GM21423 (cell line): ENCODE measurements at regions not wholly inside any gene's neighbourhood (a gene's known extent, or its start where the extent isn't known, plus 50 kb on each side); places are given as distances from the start of the nearest gene placed in this dataset.

Experiments
- ATAC-seq: cut with Tn5 transposase; IDR thresholded peaks from one replicate; pipeline ENCODE4 v1.9.1; 2021; ENCODE audit warnings: mild to moderate bottlenecking, moderate library complexity; ENCODE audit not compliant: unreplicated experiment

DNA sequence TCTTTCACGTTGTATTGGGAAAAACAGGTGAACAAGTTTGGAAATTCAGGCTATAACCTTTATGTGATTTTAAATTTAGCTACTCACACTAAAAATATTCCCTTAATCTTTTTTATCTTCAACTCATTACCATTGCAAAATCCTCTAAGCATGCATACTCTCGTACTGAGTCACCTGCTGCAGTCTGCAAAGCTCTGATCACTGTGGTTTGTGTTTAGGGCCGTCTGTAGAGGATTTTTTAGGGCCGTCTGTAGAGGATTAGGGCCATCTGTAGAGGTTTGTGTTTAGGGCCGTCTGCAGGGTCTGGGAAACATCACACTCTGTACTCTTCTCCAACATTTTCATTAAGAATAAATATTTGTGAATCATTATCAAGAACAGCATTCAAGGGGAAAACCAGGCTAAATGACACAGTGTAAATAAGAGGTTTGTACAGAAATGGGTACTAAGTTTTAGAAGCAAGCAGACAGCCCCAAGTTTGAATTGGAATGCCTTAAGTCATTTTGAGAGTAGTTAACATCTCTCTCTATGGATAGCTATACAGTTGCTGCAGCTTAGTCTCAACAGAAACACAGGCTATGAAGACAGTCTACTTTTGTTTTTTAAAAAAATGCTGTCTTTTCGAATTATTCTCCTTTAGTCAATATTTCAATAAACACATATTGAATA, 155.0 kb upstream of the TSLP start:
- ATAC-seq = no peak

- no peak for ATAC-seq
Measured at GRCh38 chr5:110917161-110917875, 154.2 kb upstream of the TSLP start.

DNA sequence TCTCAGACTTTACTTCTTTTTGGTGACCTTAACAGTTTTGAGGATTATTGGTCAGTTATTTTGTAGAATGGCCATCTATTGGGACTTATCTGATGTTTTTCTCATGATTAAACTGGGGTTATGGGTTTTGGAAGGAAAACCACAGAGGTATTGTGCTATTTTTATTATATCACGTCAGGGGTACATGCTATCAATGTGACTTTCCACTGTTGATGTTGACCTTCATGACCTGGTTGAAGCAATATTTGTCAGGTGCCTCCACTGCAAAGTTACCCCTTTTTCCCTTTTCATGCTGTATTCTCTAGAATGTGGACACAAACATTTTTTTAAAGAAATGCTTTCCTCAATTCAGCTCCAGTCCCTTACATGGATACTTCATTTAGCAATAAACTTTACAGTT, 152.8 kb upstream of the TSLP start:
- no peak for ATAC-seq

DNA sequence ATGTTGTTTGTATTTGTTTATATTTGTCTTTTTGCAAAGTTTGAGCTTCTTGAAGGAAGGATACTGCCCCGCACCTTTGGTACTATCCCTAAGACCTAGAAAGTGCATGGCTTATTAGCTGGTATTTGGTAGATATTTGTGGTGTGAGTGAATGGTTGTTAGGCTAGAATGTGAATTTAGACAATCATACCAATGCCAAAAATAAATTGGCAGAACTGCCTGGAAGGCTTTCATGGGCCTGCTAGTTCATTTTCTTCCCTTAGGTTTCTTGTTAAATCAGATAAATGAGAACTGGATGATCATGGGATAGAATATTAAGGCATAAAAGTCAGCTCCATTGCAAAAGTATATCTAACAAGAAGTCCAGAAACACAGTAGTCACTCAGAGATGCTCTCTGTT, 147.5 kb upstream of the TSLP start:
- no peak for ATAC-seq

DNA sequence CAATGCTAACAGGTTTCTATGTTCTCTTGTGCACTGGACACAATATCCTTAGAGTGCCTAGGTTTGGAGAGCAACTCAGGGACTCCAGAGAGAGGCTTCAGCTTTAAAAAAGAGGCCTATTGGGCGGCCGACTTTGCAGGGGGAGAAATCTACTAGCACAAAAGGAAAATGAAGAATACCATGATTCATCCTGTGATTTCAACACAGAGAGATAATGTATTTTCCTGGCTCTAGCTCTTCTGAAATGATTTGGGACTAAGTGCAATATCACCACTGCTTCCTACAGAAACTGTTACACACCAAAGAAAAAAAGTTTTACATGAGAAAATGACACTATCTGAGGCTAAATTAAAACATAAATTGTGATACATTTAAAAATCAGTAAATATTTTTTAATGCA, 146.1 kb upstream of the TSLP start:
- no peak for ATAC-seq

- no peak for ATAC-seq
Measured at GRCh38 chr5:110925916-110926315, 145.6 kb upstream of the TSLP start.

DNA sequence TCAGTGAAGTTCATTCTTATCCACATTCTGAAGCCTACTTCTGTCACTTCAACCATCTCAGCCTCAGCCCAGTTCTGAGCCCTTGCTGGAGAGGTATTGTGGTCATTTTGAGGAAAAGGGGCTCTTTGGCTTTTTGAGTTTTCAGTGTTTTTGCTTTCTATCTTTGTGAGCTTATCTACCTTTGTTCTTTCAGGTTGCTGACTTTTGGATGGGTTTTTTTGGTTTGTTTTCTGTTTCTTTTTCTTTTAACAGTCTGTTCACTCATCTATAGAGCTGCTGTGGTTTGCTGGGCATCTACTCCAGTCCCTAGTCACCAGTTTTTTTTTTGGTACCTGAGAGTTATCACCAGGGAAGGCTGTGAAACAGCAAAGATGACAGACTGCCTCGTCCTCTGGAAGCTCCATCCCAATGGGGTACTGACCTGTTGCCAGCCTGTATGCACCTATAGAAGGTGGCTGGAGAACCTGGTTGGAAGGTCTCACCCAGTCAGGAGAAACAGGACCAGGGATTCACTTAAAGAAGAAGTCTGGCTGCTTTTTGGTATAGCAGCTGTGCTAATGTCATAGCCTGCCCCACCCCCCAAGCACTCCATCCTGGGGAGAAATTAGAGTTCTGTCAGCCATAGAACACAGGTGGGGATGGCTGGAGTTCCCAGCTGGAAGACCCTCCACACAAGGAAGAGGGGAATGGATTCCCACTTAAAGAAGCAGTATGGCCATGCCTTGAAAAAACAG, 138.6 kb upstream of the TSLP start:
- ATAC-seq = peak; percentile 51

DNA sequence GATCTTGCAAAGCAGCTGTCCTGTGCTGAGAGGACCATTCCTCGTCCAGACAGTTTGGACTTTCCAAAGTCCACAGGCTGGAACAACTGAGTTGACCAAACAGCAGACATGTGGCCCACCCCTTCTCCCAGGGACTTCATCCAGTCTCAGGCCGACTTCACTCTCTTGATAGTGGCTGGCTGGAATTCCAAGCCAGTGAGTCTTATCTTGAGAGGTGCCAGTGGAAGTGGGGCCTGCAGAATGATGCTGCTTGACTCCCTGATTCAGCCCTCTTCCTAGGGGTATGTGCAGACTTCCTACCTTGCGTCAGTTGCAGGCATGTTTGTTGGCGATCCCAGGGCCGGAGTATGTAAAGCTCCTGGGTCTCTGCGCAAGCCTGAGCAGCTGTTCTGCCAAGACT, 131.4 kb upstream of the TSLP start:
- ATAC-seq = no peak

GRCh38 chr5:110945874-110946436, 125.6 kb upstream of the TSLP start:
- ATAC-seq = no peak

GRCh38 chr5:110951373-110951791, 120.1 kb upstream of the TSLP start:
- ATAC-seq = no peak

DNA sequence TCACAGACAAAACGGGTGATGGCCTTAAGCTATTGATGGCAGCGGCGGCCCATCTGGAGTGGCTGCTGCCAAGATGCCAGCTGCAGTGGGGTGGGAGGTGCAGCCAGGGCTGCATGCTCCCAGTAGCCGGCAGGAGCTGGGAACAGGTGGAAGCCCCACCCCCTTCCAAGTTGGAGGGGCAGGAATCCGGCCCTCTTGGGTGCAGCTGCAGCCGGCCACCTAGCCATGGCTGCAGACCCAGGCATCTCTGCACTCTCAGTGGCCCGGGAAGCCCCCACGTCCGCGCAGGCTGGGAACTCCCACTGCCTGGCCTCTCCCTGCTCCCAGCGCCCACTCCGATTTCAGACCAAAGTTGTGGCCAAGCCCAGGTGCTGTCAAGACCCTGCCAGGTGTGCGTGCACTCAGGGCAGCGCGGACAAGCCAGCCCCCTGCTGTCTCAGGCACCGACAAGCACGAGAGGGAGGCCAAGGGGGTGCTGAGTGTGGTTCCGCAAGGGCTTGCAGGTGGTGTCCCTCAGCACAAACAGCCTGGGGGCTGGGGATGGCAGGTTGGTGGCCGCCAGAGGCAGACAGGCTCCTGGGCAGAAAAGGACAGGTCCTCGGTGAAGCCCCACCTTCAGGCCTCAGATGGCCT, 115.1 kb upstream of the TSLP start:
- no peak for ATAC-seq

DNA sequence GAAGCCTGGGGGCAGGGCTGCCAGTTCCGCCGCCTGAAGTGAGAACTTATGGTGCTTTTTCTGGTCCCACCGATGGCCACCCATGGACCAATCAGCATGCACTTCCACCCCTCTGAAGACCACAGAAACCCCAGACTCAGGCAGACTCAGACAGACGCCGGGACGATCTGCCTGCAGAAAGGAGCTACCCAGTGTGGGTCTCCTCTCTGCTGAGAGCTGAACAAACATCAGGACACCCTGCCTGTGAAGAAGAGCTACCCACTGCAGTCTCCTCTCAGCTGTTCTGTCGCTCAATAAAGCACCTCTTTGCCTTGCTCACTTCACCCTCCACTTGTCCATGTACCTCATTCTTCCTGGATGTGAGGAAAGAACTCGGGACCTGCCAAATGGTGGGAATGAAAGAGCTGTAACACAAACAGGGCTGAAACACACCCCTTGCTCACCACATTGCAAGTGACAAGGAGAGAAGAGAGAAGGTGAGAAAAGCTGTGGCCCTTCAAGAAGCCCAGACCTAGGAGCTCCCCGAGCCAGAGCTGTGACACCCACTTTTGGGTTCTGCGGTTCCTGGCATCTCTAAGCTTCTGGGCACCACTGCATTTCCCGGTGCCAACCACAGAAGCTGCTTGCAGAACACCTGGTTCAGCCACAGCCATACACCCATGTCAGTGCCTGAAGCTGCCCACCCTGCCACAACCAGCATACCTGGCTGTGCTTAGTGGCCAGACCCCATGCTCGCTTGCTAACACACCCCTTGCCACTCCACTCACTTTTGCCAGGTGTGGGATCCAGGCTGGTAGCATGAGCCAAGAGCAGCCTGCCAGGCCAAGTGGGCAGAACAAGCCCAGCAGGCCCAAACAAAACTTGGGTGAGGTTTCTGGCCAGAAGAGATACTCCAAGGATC, 114.3 kb upstream of the TSLP start:
- no peak for ATAC-seq

DNA sequence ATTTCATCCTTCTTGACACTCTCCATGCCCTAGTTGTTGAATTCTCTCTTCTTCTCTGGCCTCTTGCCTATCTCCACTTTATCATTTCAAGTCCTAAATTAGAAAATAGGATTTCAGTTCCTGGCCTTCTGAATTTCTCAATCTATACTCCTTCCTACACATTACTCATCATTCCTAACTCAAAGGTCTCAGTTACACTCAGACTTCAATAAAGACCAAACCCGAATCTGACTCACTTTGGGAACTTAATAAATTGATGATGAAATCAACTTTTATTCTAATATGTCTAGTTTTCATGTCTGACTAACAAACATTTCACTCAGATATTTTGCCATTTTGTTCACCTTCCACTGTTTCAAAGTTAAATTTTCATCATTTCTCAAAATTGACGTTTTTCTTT, 113.6 kb upstream of the TSLP start:
- no peak for ATAC-seq

DNA sequence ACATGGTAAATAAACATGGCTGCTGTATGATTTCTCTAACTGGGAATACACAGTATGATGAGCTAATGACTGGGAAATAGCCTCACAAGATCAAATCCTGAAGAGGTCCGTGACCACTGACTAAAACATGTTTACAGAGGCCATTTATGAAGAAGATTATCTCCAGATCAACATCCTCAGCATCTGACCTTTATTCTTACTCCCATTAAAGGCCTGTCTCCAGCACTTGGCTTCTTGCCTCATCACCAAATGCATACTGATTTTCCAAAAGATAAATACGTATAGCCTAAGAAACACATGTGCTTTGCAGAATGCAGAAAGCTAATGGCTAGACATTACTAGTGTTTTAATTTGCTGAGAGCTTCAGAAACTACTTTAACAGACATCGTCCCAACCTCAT, 108.0 kb upstream of the TSLP start:
- ATAC-seq = no peak

GRCh38 chr5:110965773-110966581, 105.5 kb upstream of the TSLP start:
- no peak for ATAC-seq

- ATAC-seq = no peak
Measured at GRCh38 chr5:110968246-110969005, 103.1 kb upstream of the TSLP start.

DNA sequence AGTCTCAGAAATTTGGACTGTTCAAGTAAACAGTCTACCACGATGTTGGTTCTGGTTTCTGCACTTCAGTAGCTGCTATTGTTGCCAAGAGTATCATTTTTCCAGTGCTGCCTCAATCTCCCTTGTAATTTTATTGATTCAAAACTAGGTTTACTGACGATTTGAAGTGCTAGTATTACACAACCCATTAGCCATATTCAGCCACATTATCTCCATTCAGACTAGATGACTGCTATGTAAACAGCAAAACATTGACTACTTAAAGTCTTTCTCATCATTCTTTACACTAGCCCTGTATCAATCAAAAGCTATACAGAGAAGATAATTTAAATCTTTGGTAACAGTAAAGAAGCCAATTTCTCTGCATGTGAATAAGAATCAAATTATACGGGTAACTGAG, 102.0 kb upstream of the TSLP start:
- no peak for ATAC-seq

DNA sequence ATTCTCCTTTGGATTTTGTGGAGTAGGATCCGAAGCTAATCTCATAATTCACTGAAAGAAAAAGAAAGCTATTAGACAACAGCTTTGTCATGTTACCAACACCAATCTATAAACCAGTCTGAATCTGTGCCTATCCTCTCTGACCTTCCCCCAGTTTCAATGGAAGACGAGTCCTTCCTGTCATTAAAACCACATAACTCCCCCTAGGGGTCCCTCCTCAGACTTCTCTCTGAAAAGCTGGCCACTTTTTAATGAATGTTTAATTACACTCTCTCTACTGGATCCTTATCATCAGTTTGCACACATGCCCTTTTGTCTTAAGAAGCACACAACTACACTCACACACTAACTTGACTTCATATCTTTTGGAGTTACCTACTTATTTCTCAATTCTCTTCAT, 98.0 kb upstream of the TSLP start:
- ATAC-seq = no peak

DNA sequence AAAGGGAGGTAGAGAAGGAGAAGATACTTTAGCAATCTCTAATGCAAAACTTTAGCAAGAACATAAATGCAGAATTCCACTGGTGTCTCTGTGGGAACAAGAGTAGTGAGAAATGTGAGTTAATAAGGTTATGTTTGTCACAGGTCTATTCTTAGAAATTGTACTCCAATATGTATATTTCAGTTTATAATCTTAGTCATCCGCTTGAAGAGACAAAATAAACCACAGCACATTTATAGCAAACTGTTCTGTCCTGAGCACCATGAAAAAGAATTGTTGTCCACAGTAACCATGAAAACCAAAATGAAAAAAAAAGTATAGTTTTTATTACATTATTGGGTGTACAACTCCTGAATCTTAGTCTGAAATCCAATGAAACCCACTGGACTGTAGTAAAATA, 93.6 kb upstream of the TSLP start:
- ATAC-seq = no peak
